Progenitor cell of endocrine pancreas (in vitro differentiated cells): ENCODE measurements at regions not wholly inside any gene's neighbourhood (a gene's known extent, or its start where the extent isn't known, plus 50 kb on each side); places are given as distances from the start of the nearest gene placed in this dataset.
"Not testable (repeated sequence)": the region's sequence is repeated elsewhere in the genome, so short reads cannot be mapped to it uniquely, and the experiment has no call there.

Experiments
- DNase-seq: peaks from one replicate; pipeline ENCODE4 v3.0.0; 2021; ENCODE audit warnings: low spot score; ENCODE audit not compliant: unreplicated experiment
- H3K27ac Mint-ChIP-seq: 2 replicates; pipeline ENCODE4 v1.8.0; 2021; ENCODE audit warnings: mild to moderate bottlenecking, moderate library complexity, mixed read lengths
- H3K27me3 Mint-ChIP-seq: 2 replicates; pipeline ENCODE4 v1.8.0; 2021; ENCODE audit warnings: mixed read lengths
- H3K36me3 Mint-ChIP-seq: 2 replicates; pipeline ENCODE4 v1.8.0; 2022; ENCODE audit warnings: mixed read lengths; ENCODE audit not compliant: insufficient read depth
- H3K4me1 Mint-ChIP-seq: 2 replicates; pipeline ENCODE4 v1.8.0; 2021; ENCODE audit warnings: low read depth, mixed read lengths
- H3K4me3 Mint-ChIP-seq: 2 replicates; pipeline ENCODE4 v1.8.0; 2021; ENCODE audit warnings: low read depth, mild to moderate bottlenecking, moderate library complexity, mixed read lengths
- H3K9me3 Mint-ChIP-seq: 2 replicates; pipeline ENCODE4 v1.8.0; 2021; ENCODE audit warnings: low read depth, mixed read lengths
- TF ChIP-seq, protein P1 (sequence below): fragments of 200-600 bp; sonication (generic); IDR thresholded peaks from one replicate; pipeline ENCODE4 v1.5.0; 2021; ENCODE audit warnings: antibody characterized with exemption, mild to moderate bottlenecking; ENCODE audit not compliant: unreplicated experiment

DNA sequence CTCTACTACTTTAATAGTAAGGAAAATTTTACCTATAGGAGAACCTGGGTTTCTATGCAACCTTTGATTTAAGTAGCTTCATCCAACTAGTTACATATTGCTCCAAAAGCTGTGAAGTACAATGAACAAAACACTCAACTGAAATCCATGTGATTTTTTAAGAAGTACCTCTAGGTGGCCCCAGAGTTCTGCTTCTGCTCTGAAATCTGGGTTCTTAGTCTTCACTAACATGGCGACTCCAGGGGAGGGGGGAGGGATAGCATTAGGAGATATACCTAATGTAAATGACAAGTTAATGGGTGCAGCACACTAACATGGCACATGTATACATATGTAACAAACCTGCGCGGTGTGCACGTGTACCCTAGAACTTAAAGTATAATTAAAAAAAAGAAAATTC, 73.4 kb upstream of the MAGEB2 start:
- Mint-ChIP-seq H3K4me3 (no peak overlapping the region), H3K4me1 (peaks cover 6% of the 10 kb centered on the region), H3K27me3 (no peaks in the 10 kb centered on the region), H3K9me3 (no peaks in the 10 kb centered on the region), H3K27ac (no peak overlapping the region), H3K36me3 (no peaks in the 10 kb centered on the region)
- DNase-seq, result no peak
- TF ChIP-seq, protein P1, sequence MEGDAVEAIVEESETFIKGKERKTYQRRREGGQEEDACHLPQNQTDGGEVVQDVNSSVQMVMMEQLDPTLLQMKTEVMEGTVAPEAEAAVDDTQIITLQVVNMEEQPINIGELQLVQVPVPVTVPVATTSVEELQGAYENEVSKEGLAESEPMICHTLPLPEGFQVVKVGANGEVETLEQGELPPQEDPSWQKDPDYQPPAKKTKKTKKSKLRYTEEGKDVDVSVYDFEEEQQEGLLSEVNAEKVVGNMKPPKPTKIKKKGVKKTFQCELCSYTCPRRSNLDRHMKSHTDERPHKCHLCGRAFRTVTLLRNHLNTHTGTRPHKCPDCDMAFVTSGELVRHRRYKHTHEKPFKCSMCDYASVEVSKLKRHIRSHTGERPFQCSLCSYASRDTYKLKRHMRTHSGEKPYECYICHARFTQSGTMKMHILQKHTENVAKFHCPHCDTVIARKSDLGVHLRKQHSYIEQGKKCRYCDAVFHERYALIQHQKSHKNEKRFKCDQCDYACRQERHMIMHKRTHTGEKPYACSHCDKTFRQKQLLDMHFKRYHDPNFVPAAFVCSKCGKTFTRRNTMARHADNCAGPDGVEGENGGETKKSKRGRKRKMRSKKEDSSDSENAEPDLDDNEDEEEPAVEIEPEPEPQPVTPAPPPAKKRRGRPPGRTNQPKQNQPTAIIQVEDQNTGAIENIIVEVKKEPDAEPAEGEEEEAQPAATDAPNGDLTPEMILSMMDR, result peak; percentile 59

DNA sequence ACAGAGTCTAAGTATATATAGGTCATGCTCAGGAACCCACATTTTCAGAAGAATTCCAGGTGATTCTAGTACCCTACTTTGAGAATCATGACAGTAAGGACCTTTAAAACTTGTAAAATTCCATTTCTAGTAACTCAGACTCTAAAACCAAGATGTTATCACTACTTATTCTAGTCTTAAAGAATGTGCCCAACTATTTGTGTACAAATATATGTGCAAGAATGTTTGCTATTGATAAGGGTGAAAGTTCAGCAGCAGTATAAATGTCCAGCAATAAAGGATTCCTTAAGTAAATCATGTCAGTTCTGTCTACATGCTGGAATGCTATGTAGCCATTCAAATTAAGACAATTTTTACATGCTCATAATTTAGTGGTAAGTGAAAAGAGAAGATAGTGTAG, 71.1 kb upstream of the MAGEB2 start:
- Mint-ChIP-seq H3K4me3 (no peak overlapping the region), H3K9me3 (peaks cover 3% of the 10 kb centered on the region), H3K4me1 (peaks cover 9% of the 10 kb centered on the region), H3K27ac (no peak overlapping the region), H3K36me3 (peaks cover 2% of the 10 kb centered on the region), H3K27me3 (no peaks in the 10 kb centered on the region)
- DNase-seq, result no peak
- TF ChIP-seq, protein P1, result no peak

DNA sequence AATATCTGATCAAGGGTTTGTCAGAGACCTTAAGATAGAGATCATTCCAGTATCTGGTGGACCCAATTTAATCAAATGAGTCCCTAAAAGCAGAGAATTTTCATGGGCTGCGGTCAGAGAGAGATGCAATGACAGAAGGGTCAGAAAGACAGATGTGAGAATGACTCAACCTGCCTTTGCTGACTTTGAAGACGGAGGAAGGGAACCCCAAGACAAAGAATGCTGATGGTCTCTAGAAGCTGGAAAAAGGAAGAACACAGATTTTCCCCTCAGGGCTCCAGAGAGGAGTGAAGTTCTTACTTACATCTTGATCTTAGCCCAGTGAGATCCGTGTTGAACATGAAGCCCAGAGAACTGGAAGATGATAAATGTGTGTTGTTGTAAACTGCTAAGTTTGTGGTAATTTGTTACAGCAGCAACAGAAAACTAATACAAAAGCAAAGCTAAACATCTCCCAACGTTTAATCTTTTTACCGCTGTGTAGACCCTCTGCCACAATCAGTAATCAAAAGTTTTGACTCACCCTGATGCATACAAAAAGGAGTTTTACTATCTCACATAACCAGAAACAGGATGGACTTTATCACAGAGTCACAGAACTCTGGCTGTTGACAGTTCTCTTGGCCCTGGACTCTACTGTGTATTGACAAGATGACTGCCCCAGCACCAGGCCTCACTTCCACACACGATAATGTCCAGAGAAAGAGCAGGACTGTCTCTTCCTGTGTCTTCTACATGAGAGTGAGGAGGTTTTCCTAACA, 70.2 kb upstream of the MAGEB2 start:
- no peak for DNase-seq
- TF ChIP-seq, protein P1, result no peak
- H3K9me3 Mint-ChIP-seq, result peaks cover 3% of the 10 kb centered on the region
- H3K4me1 Mint-ChIP-seq, result peaks cover 9% of the 10 kb centered on the region
- no peak overlapping the region for H3K4me3 Mint-ChIP-seq
- no peak overlapping the region for H3K27ac Mint-ChIP-seq
- H3K36me3 Mint-ChIP-seq, result peaks cover 2% of the 10 kb centered on the region
- no peaks in the 10 kb centered on the region for H3K27me3 Mint-ChIP-seq

DNA sequence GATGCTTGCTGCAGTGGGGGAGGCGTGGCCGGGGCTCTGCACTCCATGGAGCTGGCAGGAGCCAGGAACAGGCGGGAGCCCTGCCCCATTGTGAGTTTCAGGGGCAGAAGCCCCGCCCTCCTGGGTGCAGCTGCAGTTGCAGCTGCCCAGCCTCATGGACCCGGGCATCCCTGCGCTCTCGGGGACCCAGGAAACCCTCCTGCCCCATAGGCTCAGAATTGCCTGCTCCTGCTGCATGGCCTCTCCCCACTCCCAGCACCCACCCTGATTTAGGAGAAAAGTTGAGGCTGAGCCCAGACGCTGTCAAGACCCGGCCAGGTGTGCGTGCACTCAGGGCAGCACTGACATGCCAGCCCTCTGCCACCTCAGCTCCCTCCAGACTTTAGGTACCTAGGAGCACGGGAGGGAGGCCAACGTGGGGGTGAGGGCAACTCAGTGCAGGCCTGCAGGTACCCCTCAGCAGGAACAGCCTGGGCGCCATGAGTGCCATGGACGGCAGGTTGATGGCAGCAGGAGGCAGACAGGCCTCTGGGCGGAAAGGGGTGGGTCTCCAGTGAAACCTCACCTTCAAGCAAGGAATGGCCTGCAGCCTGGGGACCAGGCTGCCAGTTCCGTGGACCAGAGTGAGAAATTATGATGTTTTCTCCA, 67.2 kb upstream of the MAGEB2 start:
- Mint-ChIP-seq H3K36me3 (peaks cover 2% of the 10 kb centered on the region), H3K4me3 (no peak overlapping the region), H3K27me3 (no peaks in the 10 kb centered on the region), H3K27ac (no peak overlapping the region), H3K4me1 (peaks cover 17% of the 10 kb centered on the region), H3K9me3 (peaks cover 3% of the 10 kb centered on the region)
- no peak for DNase-seq
- TF ChIP-seq, protein P1, result no peak

DNA sequence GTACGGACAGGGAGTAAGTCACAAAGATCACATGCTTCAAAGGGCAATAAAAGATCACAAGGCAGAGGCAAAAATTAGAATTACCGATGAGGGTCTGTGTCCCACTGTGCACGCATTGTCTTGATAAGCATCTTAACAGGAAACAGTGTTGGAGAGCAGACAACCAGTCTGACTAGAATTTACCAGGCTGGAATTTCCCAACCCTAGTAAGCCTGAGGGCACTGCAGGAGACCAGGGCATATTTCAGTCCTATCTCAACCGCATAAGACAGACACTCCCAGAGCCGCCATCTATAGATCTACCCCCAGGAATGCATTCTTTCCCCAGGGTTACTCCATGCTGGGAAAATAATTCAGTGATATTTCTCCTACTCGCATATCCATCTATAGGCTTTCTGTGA, 66.2 kb upstream of the MAGEB2 start:
- DNase-seq, H3K36me3 Mint-ChIP-seq, H3K27me3 Mint-ChIP-seq, H3K9me3 Mint-ChIP-seq, H3K27ac Mint-ChIP-seq, H3K4me3 Mint-ChIP-seq: not testable (repeated sequence)
- H3K4me1 Mint-ChIP-seq, result peaks cover 22% of the 10 kb centered on the region
